ENCODE measurements at regions not wholly inside any gene's neighbourhood (a gene's known extent, or its start where the extent isn't known, plus 50 kb on each side); places are given as distances from the start of the nearest gene placed in this dataset.

DNA sequence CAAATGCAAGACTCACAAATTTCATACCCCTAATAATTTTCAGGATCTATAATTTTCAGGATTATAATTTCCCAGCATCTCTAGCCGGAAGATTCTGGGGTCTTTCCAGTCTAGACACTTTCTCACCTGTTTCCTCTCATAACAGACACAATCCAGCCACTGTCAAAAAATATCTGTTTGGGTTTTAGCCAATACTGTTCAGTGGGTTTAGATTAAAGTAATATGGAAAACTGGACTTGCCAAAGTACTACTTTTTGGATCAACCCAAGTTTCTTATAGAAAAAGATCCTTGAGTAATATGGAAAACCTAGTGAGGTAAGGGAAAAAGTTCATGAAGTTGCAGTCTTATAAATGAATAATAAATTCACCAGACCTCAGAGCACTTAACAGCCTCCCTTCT lies 62.1 kb upstream of the NEBL start:
- DNase-seq: no peak

DNA sequence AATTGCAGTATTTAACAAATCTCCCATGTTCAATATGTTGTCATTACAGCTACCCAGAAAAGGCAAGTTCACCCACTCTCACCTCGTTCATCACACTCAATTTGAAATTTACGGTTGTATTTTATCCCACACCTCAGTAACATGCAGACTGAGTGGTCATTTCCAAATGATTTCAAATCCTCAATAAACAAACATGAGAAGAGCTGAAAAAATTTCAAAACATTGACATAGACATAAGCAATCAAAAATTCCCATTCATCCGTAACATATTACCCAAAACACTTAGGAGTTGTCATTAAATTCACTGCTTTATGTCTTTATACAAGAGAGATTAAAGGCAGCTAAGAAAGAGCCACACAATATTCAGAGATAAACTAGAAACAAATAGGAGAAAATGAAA lies 61.7 kb upstream of the NEBL start:
- DNase-seq: peak; percentile 22

GRCh38 chr10:20958225-20958624 lies 61.1 kb upstream of the NEBL start:
- DNase-seq: peak; percentile 15

DNA sequence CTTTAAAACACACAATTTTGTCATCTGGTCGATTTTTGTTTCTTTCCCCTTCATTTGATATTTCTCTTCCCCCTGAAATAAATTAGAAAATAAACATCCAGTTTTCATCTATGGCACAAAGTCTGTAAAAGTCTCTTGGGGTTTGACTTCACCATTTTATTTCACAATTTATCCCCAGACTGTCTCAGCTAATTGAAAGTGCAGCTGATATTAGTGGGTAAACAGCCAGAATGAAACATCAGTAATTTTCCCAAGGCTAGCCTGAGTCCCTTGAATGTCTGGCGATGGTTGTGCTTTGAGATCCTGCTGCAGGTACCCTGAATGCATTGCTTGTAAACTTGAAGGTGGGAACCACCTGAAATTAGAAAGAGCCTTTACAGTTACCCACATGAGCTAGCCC lies 60.6 kb upstream of the NEBL start:
- peak; percentile 16 for DNase-seq

DNA sequence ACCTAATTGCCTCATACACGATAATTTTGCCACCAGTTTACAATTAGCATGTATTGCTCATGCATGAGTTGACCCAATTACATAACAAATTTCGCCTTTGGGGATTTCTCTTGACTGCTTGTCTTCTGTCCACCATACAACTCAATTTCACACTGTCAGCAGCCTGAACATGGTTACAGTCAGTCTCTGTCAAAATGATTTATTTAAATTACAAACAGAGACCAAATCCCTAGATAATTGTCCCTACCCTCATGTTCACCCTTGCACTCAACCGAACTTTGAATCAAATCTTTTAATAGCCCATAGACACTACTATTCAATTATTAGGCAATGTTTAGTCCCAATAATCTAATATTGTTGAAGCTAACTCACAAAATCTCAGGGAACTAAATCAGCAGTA lies 59.7 kb upstream of the NEBL start:
- DNase-seq: peak; percentile 91

GRCh38 chr10:20955355-20955893 lies 58.3 kb upstream of the NEBL start:
- DNase-seq: no peak

GRCh38 chr10:20954519-20954918 lies 57.4 kb upstream of the NEBL start:
- no peak for DNase-seq

- DNase-seq: no peak
Measured at GRCh38 chr10:20953120-20953519, 56.0 kb upstream of the NEBL start.

DNA sequence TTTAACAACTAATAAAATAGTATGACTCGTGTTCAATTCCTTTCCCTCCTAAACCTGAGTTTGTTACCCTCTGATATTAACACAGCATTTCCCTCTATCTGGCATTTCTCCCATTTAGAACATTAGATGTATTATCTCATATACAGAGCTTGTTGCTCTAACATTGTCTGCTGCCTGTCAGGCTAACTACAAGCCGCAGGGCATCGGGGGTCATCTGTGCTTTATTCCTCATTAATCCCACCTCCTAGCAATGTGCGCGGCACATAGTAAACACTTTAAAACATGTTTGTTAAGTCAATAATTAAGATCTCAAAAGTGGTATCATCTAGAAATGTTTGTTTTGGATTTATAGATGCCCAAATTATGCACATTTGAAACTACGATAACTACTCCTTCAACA lies 52.9 kb upstream of the NEBL start:
- DNase-seq: no peak

- no peak for DNase-seq
Measured at GRCh38 chr10:20948686-20949327, 51.7 kb upstream of the NEBL start.

All from NCI-H69 (cell line).